ENCODE measurements at regions not wholly inside any gene's neighbourhood (a gene's known extent, or its start where the extent isn't known, plus 50 kb on each side); places are given as distances from the start of the nearest gene placed in this dataset.

DNA sequence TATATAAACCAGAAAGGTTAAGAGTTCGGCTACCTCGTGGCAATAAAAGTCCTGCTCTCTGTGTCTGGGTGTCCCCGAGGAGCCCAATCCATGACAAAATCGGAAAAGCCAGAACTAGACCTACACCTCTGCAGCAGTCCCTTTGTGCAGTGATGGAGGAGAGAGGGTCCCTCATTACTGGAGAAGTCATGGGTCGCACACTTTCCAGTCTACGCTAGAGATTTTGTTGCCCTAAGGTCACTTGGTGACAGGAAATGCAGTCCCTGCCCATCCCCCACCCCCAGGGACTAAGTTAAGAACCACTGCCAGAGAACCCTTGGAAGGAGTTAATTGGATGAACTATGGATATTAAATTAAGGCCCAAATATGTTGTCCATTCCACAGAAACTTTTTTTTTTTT is 104.4 kb upstream of the ATF7IP start:
- TF ChIP-seq, protein P1, sequence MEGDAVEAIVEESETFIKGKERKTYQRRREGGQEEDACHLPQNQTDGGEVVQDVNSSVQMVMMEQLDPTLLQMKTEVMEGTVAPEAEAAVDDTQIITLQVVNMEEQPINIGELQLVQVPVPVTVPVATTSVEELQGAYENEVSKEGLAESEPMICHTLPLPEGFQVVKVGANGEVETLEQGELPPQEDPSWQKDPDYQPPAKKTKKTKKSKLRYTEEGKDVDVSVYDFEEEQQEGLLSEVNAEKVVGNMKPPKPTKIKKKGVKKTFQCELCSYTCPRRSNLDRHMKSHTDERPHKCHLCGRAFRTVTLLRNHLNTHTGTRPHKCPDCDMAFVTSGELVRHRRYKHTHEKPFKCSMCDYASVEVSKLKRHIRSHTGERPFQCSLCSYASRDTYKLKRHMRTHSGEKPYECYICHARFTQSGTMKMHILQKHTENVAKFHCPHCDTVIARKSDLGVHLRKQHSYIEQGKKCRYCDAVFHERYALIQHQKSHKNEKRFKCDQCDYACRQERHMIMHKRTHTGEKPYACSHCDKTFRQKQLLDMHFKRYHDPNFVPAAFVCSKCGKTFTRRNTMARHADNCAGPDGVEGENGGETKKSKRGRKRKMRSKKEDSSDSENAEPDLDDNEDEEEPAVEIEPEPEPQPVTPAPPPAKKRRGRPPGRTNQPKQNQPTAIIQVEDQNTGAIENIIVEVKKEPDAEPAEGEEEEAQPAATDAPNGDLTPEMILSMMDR (IDR thresholded peaks at IDR 0.05 in 8 of 11, conservative IDR thresholded peaks at IDR 0.05 in 3 of 11) = no peak
- TF ChIP-seq POLR2A (IDR thresholded peaks at IDR 0.05) = no peak
- no peak for TF ChIP-seq POLR2AphosphoS5 (IDR thresholded peaks at IDR 0.05)

Measured in spleen (tissue), 7 donors.